Parathyroid adenoma (tissue), 2 donors: ENCODE measurements at regions not wholly inside any gene's neighbourhood (a gene's known extent, or its start where the extent isn't known, plus 50 kb on each side); places are given as distances from the start of the nearest gene placed in this dataset.

Source experiments
- H2AFZ ChIP-seq: fragments of 300-600 bp; sonication (generic); one replicate; pipeline ENCODE4 v1.7.0; 2017; ENCODE audit warnings: antibody characterized with exemption, mild to moderate bottlenecking
- H3K27ac ChIP-seq: fragments of 300-600 bp; sonication (generic); one replicate; pipeline ENCODE4 v1.7.0; 2017
- H3K27me3 ChIP-seq: fragments of 300-600 bp; sonication (generic); one replicate; pipeline ENCODE4 v1.7.0; 2017; ENCODE audit warnings: low read length; ENCODE audit not compliant: control insufficient read depth, insufficient read depth
- H3K36me3 ChIP-seq: fragments of 300-600 bp; sonication (generic); one replicate; pipeline ENCODE4 v1.7.0; 2017; ENCODE audit warnings: low read length; ENCODE audit not compliant: control insufficient read depth, insufficient read depth
- H3K4me1 ChIP-seq: fragments of 300-600 bp; sonication (generic); one replicate; pipeline ENCODE4 v1.7.0; 2017; ENCODE audit warnings: control low read depth
- H3K4me2 ChIP-seq: fragments of 300-600 bp; sonication (generic); one replicate; pipeline ENCODE4 v1.7.0; 2017; ENCODE audit warnings: low read length
- H3K4me3 ChIP-seq: fragments of 300-600 bp; sonication (generic); one replicate; pipeline ENCODE4 v1.7.0; 2017; ENCODE audit warnings: low read depth, low read length
- H3K79me2 ChIP-seq: fragments of 300-600 bp; sonication (generic); one replicate; pipeline ENCODE4 v1.7.0; 2017; ENCODE audit warnings: control low read depth
- H3K9ac ChIP-seq: fragments of 300-600 bp; sonication (generic); one replicate; pipeline ENCODE4 v1.7.0; 2017; ENCODE audit warnings: mild to moderate bottlenecking
- H3K9me3 ChIP-seq: fragments of 300-600 bp; sonication (generic); one replicate; pipeline ENCODE4 v1.7.0; 2017; ENCODE audit warnings: low read length; ENCODE audit not compliant: control insufficient read depth
- CTCF ChIP-seq: fragments of 300-600 bp; sonication (generic); IDR thresholded peaks from one replicate; pipeline ENCODE4 v1.7.0; 2017; ENCODE audit warnings: antibody characterized with exemption, mild to moderate bottlenecking
- donor health status: primary hyperparathyroidism.

GRCh38 chr3:28104896-28105534 lies 136.4 kb upstream of the CMC1 start:
- no peaks in the 10 kb centered on the region for H3K36me3 ChIP-seq
- no peak overlapping the region for H2AFZ ChIP-seq
- no peak overlapping the region for H3K4me3 ChIP-seq
- H3K27ac ChIP-seq = no peak overlapping the region
- no peak for TF ChIP-seq CTCF
- no peak overlapping the region for H3K9ac ChIP-seq
- H3K9me3 ChIP-seq = no peaks in the 10 kb centered on the region
- H3K4me1 ChIP-seq = no peaks in the 10 kb centered on the region
- no peak overlapping the region for H3K4me2 ChIP-seq
- H3K79me2 ChIP-seq = no peaks in the 10 kb centered on the region
- H3K27me3 ChIP-seq = no peaks in the 10 kb centered on the region

GRCh38 chr3:28109829-28110228 lies 131.6 kb upstream of the CMC1 start:
- H3K9ac ChIP-seq = no peak overlapping the region
- H3K27ac ChIP-seq = no peak overlapping the region
- TF ChIP-seq CTCF = no peak

GRCh38 chr3:28110869-28111268 lies 130.6 kb upstream of the CMC1 start:
- Histone ChIP-seq H3K79me2 (no peaks in the 10 kb centered on the region), H3K36me3 (no peaks in the 10 kb centered on the region), H3K4me3 (no peak overlapping the region), H2AFZ (no peak overlapping the region), H3K27ac (no peak overlapping the region), H3K4me2 (no peak overlapping the region), H3K27me3 (no peaks in the 10 kb centered on the region), H3K9me3 (no peaks in the 10 kb centered on the region), H3K4me1 (no peaks in the 10 kb centered on the region), H3K9ac (no peak overlapping the region)
- TF ChIP-seq CTCF = no peak

More at GRCh38 chr3:28109829-28110228, 131.6 kb upstream of the CMC1 start:
- no peaks in the 10 kb centered on the region for H3K36me3 ChIP-seq
- H3K4me2 ChIP-seq = no peak overlapping the region
- H3K9me3 ChIP-seq = no peaks in the 10 kb centered on the region
- H3K79me2 ChIP-seq = no peaks in the 10 kb centered on the region
- H3K4me3 ChIP-seq = no peak overlapping the region
- H3K4me1 ChIP-seq = no peaks in the 10 kb centered on the region
- H2AFZ ChIP-seq = no peak overlapping the region
- no peaks in the 10 kb centered on the region for H3K27me3 ChIP-seq

- Histone ChIP-seq H3K4me1 (no peaks in the 10 kb centered on the region), H3K27me3 (no peaks in the 10 kb centered on the region), H3K79me2 (no peaks in the 10 kb centered on the region), H3K36me3 (no peaks in the 10 kb centered on the region), H3K27ac (no peak overlapping the region), H3K9ac (no peak overlapping the region), H3K4me2 (no peak overlapping the region), H3K4me3 (no peak overlapping the region), H2AFZ (no peak overlapping the region), H3K9me3 (no peaks in the 10 kb centered on the region)
- TF ChIP-seq CTCF = no peak
Measured at GRCh38 chr3:28114893-28115292, 126.5 kb upstream of the CMC1 start.

DNA sequence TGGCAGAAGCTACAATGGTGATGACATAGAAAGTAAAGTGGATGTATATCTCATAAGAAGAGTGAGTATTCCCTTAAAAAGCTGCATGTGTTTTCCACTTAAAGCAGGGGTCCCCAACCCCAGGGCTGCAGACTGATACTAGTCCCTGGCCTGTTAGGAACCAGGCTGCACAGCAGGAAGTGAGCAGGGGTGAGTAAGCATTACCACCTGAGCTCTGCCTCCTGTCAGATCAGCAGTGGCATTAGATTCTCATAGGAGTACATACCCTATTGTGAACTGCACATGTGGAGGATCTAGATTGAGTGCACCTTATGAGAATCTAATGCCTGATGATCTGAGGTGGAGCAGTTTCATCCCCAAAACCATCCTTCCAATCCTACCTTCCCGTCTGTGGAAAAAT lies 126.1 kb upstream of the CMC1 start:
- Histone ChIP-seq H3K9ac (no peak overlapping the region), H3K79me2 (no peaks in the 10 kb centered on the region), H3K4me3 (no peak overlapping the region), H3K27me3 (no peaks in the 10 kb centered on the region), H3K4me1 (no peaks in the 10 kb centered on the region), H3K27ac (no peak overlapping the region), H3K36me3 (no peaks in the 10 kb centered on the region), H3K9me3 (no peaks in the 10 kb centered on the region), H3K4me2 (no peak overlapping the region), H2AFZ (no peak overlapping the region)
- TF ChIP-seq CTCF = no peak
